ENCODE measurements at regions not wholly inside any gene's neighbourhood (a gene's known extent, or its start where the extent isn't known, plus 50 kb on each side); places are given as distances from the start of the nearest gene placed in this dataset.
"Not testable (repeated sequence)": the region's sequence is repeated elsewhere in the genome, so short reads cannot be mapped to it uniquely, and the experiment has no call there.

DNA sequence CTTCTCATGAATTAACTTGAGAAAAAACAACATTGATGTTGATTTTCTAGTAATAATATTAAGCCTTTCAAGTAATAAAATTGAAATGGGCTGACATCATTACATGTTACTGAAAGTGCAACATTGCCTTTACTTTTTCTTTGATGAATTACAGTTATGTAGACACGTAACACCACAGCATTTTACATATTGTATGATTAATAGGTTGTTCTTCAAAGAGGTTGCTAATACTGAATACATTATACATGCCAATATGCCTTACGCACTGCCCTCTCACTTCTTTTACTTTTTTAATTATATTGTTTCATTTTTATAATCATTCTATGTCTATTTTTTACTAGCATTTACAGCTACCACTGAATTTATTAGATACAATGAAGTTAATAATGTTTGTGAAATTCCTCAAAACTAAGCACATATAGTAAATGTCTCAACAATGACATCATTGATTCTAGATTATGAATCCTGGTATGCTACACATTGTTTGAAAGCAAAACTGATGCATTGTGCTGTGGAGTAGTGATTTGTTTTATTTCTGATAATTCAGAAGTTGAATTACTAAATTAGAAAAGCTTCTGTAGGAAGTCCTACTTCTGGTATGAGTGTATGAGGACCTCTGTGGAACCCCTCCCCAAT is 464.4 kb upstream of the IZUMO3 start:
- Histone ChIP-seq H3K9me3 (no peaks in the 10 kb centered on the region), H3K36me3 (no peaks in the 10 kb centered on the region), H3K4me1 (no peaks in the 10 kb centered on the region), H3K27ac (no peak overlapping the region), H3K4me3 (no peak overlapping the region), H3K27me3 (no peaks in the 10 kb centered on the region)
- no peak for DNase-seq (ENCODE audit: low spot score)
- TF ChIP-seq, protein P1, sequence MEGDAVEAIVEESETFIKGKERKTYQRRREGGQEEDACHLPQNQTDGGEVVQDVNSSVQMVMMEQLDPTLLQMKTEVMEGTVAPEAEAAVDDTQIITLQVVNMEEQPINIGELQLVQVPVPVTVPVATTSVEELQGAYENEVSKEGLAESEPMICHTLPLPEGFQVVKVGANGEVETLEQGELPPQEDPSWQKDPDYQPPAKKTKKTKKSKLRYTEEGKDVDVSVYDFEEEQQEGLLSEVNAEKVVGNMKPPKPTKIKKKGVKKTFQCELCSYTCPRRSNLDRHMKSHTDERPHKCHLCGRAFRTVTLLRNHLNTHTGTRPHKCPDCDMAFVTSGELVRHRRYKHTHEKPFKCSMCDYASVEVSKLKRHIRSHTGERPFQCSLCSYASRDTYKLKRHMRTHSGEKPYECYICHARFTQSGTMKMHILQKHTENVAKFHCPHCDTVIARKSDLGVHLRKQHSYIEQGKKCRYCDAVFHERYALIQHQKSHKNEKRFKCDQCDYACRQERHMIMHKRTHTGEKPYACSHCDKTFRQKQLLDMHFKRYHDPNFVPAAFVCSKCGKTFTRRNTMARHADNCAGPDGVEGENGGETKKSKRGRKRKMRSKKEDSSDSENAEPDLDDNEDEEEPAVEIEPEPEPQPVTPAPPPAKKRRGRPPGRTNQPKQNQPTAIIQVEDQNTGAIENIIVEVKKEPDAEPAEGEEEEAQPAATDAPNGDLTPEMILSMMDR (IDR thresholded peaks at IDR 0.05): no peak

DNA sequence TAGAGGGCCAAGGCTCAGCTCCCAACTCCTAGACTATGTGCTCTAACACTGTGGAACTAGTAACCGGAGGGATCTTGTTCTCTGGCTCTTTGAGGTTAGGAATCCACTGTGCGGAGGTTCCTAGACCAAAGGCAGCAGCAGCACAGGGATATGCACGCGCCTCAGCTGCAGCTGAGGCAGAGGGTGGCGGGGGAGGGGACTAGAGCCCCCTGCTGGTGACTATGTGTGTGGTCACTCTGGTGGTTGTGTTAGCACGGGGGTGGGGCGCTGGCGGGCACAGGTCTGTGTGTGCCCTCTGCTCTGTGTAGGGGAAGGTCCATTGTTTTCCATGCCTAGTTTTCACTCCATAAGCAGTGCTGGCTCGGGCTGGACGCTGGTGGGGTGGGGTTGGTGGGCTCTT is 458.0 kb upstream of the IZUMO3 start:
- Histone ChIP-seq H3K27me3 (no peaks in the 10 kb centered on the region), H3K9me3 (no peaks in the 10 kb centered on the region), H3K4me3 (no peak overlapping the region), H3K4me1 (no peaks in the 10 kb centered on the region), H3K27ac (no peak overlapping the region), H3K36me3 (no peaks in the 10 kb centered on the region)
- TF ChIP-seq, protein P1 (IDR thresholded peaks at IDR 0.05): no peak
- no peak for DNase-seq (ENCODE audit: low spot score)

DNA sequence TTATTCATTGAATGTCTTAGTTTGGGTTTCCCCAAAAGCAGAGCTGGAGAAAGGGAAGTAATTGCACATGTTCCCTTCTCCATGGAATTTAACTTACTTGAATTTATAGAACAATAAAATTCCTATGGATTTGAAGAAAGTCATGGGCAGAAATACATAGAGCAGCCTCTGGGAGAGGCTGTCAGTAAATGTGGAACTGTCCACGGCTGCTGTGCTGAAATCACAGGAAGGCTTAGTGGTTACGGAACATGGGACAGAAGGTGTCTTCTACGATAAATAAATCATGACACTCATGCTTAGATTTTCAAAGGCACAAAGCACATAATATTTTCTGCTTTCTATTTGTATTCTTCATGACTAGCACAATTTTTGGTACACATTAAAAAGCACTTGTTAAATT is 440.6 kb upstream of the IZUMO3 start:
- H3K9me3 ChIP-seq: no peaks in the 10 kb centered on the region
- H3K27me3 ChIP-seq: no peaks in the 10 kb centered on the region

GRCh38 chr9:24970780-24971179 is 425.1 kb upstream of the IZUMO3 start:
- not testable (repeated sequence) for H3K9me3 ChIP-seq; H3K27me3 ChIP-seq; H3K4me1 ChIP-seq; H3K4me3 ChIP-seq; DNase-seq (ENCODE audit: low spot score); H3K27ac ChIP-seq; H3K36me3 ChIP-seq

More for the DNA sequence above, 440.6 kb upstream of the IZUMO3 start:
- TF ChIP-seq, protein P1 (IDR thresholded peaks at IDR 0.05): no peak
- H3K4me3 ChIP-seq: no peak overlapping the region
- H3K4me1 ChIP-seq: no peaks in the 10 kb centered on the region
- DNase-seq (ENCODE audit: low spot score): no peak
- H3K36me3 ChIP-seq: no peaks in the 10 kb centered on the region
- no peak overlapping the region for H3K27ac ChIP-seq

DNA sequence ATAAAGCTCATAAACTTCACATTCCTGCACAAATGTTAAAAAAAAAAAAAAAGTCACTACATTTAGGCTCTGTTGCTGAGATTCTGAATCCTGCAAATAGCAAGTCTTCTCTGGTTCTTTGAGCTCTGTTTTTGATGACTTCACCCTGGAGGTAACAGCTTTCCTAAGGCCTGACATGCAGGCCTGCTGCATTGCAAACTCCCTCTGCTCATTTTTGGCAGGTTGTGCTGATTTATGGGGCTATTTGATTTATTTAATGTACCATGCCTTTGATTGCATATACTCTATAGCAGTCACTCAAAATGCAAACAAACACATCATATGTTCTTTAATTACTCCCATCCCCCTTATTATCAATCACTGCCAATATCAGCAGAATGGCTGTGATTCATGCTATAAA is 416.1 kb upstream of the IZUMO3 start:
- Histone ChIP-seq H3K27me3 (no peaks in the 10 kb centered on the region), H3K27ac (no peak overlapping the region), H3K4me1 (no peaks in the 10 kb centered on the region), H3K4me3 (no peak overlapping the region), H3K36me3 (no peaks in the 10 kb centered on the region), H3K9me3 (no peaks in the 10 kb centered on the region)
- DNase-seq (ENCODE audit: low spot score): no peak
- TF ChIP-seq, protein P1 (IDR thresholded peaks at IDR 0.05): no peak

- Histone ChIP-seq H3K4me3 (no peak overlapping the region), H3K36me3 (no peaks in the 10 kb centered on the region), H3K4me1 (no peaks in the 10 kb centered on the region), H3K9me3 (no peaks in the 10 kb centered on the region), H3K27ac (no peak overlapping the region), H3K27me3 (no peaks in the 10 kb centered on the region)
- TF ChIP-seq, protein P1 (IDR thresholded peaks at IDR 0.05): no peak
- DNase-seq (ENCODE audit: low spot score): no peak
Measured at GRCh38 chr9:24953070-24953469, 407.4 kb upstream of the IZUMO3 start.

Measured in right atrium auricular region (tissue), 2 donors.